Posterior vena cava (tissue), 2 donors: ENCODE measurements at regions not wholly inside any gene's neighbourhood (a gene's known extent, or its start where the extent isn't known, plus 50 kb on each side); places are given as distances from the start of the nearest gene placed in this dataset.

Experiments
- DNase-seq: peaks from one replicate; pipeline ENCODE4 v3.0.0-alpha.2; 2020; ENCODE audit warnings: low spot score
- intact Hi-C, 2 donors: fragments of 100-400 bp; cut with DNase I; formaldehyde crosslinking; loops; one replicate each; pipeline versions ENCODE4 v1.14.1 to v1.14.2; 2022 to 2023
- donor health status: DM: yes; HTN: yes; CAD: no.
- donor health status: DM: yes; HTN: yes; CAD: no.

DNA sequence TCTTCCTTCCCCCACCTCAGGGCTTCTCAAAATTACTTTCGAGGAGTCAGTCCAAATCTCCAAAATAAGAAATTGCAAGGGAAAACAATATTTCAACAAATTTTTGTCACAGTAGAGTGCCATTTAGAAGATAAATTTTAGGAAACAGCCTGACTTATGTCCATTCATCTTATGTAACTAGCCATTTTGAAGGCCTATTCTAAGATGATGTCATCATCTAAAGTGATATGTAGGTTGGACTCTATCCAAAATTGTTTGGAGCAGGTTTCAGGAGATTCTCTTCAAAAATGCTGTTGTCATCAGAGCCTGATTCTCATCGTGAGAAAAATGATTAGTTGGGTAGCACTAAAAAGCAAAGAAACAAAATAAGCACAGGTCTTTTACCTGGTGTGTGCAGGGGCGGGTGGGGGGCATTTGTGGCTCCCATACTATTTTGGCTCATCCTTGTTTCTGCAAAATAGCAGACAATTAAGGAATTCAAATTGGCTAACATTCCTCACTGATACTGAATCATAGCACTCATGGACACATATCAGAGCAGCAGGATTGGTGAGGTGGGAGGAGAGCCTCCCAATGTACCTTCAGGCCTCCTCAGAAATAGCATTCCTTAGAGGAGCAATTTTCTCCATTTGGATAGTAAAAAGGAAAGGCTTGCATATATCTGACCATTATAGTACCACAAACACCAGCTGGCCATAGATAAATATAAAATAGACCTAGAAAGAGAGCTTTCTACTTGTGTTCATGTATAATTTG lies 360.9 kb upstream of the NAV3 start:
- intact Hi-C loops, result loop anchor here in 1 of 2 donors (5.0 kb wide), 1 partner anchor 397 kb away; no protein-coding TSS in a partner anchor
- DNase-seq, result no peak

DNA sequence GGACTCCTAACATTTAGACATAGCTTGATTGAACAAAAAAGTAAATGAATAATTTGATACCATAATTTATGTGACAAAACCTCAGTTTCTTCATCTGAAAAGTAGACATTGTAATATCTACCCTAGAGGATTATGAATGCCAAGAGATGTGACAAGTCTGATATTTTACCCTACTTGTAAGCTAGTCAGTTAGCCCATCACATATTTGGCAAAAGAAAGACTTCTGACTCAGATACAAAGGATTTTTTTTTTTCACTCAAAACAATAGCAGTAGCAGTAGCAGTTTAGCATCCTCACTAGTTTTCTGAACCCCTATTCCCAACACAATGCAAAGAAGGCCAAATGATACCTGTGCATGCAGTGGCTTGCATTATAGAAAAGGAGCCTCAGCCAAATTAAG lies 377.3 kb upstream of the E2F7 start:
- DNase-seq, result no peak
- intact Hi-C loops, result no loop called here

DNA sequence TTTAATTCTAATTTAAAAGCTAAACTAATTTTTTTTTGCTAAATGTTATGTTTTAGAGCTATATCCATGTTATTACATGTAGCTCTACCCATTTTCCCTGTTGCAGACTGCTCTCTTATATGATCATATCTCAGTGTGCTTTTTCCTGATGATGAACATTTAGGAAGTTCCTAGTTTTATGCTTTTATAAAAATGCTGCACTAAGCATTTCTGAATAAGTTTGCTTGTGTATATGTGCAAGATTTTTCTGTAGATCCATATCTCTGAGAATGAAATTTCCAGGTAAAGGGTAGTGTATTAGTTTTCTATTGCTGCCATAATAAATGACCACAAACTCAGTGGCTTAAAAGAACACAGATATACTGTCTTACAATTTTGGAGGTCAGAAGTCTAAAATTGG lies 374.4 kb upstream of the E2F7 start:
- no peak for DNase-seq
- intact Hi-C loops, result no loop called here

DNA sequence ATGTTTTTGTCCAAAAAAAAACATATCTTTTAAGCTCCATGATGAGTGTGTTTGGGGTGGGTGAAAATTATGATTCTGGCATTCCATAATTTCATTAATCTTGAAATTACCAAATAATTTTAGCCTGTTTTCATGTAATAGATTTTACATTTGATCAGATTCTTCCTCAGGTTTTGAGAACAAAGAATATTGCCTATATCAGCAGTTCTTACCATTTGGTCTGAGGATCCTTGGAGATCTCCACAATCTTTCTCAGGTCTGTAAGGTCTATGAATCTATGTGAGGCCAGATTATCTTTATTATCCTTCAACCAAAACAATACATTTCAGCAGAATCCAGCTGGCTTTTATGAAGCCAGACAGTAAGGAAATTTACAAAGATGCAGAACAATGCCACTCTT lies 373.3 kb upstream of the E2F7 start:
- no peak for DNase-seq
- intact Hi-C loops, result no loop called here

DNA sequence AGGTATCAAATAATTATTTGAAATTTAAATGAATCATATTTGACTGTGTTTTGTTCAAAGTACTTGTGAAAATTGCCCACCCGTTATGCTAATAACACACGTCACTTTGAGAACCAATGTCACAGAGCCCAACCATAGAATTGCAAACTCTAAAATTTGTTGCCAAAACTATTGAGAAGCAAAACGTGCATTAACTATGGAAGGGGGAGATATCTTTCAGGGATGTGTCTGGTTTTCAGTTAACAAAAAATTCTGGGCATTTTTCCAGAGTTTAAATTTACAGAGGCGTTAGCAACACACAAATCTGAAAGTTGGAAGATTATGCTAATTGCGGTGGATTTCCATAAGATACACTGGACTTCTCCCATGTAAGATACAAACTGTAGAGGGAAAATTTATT lies 371.8 kb upstream of the E2F7 start:
- DNase-seq, result no peak
- intact Hi-C loops, result no loop called here

DNA sequence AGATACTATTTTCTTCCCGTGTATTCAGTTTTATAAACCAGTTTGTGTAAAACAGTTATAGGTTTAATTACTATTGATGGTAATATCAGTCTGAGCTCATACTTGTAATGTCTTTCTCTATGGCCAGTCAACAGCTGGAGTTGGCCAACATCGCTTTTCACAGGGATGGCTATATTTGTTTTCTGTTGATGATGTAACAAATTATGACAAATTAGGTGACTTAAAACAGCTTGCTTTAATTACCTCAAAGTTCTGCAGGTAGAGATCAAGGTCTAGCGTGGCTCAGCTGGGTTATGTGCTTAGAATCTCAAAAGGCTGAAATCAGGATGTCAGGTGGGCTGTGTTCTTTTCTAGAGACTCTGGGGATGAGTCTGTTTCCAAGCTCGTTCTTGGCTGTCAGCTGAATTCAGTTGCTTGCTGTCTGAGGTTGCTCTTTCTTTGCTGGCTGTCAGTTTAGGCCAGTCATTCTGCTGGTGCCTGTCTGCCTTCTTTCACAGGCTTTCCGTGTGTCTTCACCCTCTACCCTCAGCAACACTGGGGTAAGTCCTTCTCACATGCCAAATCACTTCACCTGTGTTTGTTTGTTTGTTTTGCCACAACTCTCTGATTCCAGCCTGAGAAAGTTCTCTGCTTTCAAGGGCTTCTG lies 370.2 kb upstream of the E2F7 start:
- intact Hi-C loops, result no loop called here
- no peak for DNase-seq

DNA sequence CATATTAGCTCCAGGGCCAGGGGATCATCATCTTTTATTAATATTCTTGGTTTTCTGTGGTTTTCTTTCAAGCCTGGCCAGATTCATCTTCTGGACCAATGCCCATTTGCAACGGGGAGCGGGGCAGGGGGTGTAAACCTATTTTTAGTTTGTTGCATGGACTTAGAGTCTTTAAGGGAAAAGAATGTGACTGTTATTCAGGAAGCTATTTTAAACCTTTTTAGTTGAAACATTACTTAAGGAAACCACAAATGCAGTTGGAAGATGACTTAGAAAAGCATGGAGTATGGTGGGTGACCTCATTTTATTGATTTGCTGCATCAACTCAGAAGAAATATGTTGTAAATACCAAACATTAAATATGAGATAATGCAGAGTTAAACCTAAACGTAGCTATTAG lies 368.4 kb upstream of the E2F7 start:
- intact Hi-C loops, result no loop called here
- DNase-seq, result no peak

DNA sequence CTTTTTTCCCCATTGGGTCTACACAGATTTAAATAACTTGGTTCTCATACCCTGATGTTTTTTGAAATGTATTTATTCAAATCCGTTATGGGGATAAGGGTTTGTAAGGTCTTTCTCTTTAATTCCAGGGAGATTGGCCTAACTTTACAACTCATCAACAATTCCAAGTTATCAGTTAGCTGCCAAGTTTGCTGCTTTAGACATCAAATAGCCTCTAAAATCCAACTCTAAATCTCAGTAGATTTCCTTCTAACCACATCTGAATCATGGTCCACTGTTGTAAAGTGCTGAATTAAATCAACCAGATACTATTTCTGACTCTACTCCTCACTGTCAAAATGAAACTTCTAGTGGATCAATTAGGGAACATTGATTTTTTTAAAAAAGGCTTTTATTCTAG lies 364.1 kb upstream of the E2F7 start:
- no peak for DNase-seq
- intact Hi-C loops, result no loop called here

DNA sequence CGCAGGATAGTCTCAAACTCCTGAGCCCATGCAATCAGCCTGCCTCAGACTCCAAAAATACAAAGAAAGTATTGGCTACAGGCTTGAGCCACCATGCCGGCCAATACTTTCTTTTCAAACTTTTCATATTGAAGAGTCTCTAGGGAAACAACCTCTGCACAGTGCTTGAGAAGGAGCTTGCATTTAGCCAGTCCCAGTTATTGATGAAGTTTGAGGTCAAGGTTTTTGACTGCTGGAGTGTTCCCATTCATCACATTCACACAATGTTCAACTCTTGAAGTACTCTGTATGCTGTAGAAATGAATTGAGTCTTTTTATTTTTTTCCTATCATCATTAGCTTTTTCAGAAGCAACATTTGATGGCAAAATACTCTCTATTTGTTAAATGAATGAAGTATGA lies 355.8 kb upstream of the E2F7 start:
- intact Hi-C loops, result no loop called here
- DNase-seq, result no peak

DNA sequence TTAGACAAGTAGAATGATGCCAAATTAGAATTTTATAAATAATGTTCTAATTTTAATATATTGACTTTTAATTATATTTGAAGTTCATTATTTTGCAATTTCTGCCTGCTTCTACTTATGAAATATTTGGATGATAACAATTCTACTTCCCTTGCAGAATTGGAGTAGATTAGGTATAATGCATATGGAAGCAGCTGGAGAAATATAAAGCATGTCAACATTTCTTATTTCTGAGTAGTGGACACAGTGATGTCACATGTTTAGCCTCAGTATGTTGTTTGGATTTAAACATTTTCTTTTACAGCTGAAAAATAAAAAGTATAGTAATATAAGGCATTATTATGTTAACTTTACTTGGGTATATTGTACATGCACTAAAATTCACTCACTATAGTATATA lies 344.2 kb upstream of the E2F7 start:
- intact Hi-C loops, result no loop called here
- DNase-seq, result no peak

DNA sequence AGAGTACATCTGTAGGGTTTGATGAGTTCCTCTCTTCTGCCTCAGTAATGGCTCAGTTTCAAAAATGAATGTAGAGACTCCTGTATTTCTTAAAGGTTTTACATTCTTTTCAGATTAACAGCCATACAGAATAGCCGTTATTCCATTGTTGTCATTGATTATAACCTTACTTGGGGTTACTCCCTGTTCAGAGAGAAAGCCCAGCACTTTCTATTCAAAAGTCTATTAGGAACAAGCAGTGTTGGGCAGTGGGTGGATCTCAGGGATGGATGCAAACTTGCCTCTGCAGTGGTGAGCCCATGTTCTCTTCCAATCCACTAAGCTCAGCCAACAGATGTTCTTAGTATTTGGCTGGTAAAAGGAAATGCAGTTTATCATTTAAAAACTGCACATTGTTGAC lies 342.6 kb upstream of the E2F7 start:
- intact Hi-C loops, result no loop called here

DNA sequence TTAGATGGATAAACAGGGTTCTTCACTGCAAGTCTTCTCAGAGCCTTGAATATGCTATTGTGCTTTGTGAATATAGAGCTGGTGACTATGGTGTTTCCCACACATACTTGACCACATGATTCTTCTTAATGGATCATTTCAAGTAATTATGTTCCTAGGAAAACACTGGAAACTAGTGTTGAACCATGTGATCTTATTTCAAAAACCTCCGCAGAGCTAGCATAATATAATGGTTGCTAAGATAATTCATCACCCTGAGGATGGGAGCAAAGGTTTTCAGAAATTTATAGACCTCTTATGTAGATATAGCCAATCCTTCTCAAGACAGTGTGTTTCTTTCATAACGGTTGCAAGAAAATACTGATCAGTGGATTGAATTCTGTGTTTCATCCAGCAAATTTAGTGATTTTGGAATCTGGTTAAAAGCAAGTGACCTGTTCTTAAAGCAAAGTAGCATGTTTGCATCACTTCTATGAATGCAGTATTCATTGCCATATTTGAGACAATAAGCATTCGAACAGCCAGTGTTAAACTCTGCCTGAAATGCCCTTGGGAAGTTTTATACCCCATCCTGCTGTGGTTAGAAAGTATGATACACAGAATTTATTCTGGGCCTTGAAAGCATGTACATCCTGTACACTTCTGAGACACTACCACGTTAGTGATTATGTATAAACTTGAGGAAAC lies 341.0 kb upstream of the E2F7 start:
- intact Hi-C loops, result no loop called here
- DNase-seq, result no peak

More for the DNA sequence above, 342.6 kb upstream of the E2F7 start:
- no peak for DNase-seq

DNA sequence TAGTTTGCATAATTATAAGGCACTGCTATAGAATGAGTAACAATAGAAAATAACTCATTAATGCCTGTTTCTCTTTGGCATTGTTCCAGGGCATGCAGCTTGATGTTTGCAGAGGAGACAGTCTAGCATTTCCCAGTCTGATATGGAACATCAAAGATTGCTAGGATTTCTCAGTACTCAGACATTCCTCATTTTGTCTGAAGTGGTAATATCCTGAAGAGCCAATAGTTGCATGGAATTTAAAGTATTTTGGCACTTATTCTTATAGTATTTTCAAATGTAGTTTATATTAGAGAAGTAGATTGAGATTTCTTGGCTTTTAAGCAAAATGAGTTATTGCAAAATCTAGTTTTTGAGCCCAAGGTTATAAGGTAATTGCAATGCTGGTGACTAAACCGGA lies 337.3 kb upstream of the E2F7 start:
- no peak for DNase-seq
- intact Hi-C loops, result no loop called here

DNA sequence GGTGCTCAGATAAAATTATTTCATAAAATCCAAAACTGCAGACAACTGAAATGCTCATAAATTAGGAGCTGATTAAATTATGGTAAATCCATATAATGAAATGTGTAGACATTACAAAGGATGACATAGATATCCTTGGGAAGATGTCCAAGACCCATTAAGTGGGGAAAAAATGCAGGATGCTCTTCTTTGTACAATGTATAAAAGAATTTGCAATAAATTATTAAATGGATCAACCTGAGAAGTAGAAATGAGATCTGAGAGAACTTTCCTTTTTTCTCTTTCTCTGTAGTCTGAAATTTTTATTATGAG lies 336.4 kb upstream of the E2F7 start:
- intact Hi-C loops, result no loop called here
- no peak for DNase-seq

DNA sequence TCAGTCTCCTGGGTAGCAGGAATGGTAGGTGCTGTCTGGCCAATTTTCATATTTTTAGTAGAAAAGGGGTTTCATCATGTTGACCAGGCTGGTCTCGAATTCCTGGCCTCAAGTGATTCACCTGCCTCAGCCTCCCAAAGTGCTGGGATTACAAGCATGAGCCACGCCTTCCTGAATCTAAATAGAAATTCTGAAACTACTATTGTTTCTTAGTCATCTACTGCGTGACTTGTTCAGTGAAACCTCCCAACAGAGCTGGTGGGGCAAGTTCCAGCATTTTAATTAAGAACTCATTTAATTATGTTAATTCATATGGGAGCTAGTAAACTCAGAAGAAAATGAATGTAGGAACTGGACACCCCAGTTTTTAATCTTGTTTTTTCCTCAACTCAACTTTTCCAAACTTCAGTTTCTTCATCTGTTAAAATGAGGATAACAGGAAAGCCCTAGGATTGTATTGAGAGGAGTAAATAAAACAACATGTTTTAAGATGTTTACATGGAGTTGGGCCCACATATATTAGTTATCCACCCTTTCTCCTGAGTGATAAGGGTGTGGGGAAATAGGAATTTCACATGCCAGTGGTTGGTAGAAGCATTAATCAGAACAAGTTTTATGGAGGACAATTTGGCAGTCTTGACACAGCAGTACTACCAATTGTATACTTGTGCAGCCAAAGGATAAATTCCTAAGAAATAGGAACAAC lies 335.8 kb upstream of the E2F7 start:
- intact Hi-C loops, result no loop called here
- DNase-seq, result no peak

DNA sequence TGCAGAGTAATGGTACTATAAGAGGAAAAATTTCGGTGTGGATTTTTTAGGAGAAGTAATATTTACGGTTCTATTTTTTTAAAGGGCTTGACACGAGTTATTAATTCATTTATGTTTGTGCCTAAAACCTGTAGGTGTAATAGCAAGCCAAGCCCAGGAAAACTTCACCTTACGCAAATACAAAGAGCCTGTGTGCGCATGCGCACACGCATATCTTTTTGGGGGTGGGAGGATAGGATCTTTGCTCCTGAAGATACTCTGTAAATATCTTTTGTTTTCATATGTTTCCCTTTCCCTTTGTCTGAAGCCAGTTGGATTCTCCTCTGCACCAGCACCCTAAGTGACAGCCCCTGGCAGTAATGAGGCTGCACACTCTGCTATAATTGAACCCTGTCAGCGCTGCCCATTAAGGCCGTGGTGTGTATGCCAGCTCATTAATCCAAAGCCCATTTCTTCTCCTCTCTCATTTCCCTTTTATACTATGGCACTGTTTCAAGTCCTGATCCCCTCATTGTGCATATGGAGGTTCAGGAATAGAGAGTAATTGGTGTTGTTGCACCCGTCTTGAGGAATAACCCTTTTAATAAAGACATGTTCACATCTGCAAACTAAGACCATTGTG lies 327.2 kb upstream of the E2F7 start:
- intact Hi-C loops, result no loop called here
- DNase-seq, result no peak

DNA sequence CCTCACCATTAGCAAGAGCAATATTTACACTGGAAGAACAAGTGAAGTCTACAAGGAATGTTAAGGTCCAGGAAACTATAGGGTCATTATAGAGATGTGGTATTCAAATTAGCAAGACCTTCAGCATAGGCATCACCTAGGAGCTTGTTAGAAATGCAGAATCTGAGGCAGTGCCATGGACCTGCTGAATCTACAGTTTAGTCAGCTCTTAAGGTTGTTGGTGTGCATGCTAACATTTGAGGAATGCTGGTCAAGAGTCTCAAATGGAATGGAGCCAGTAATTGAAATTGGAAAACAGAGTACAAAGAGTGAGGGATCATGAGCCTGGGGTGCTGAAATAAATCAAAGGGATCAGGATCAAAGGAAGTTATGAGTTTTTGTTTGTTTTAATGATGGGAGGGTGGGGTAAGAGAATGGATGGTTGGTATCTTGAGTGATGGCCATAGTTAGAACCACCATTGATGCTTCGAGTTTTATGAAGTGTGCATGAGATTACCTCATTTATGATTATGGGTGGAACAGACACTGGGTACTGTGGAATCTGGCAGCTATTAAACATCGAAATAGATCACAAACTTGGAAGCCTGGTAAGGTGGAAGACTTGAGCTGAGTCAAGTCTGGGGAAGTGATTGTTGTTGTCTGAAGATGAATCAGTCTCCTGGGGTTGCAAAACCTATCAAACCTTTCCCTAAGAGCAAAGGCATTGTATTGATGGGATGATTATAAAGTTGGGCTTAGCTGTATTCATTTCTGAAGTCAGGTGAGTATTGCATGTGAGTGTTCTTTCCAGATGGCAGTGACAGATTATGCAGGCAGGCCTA lies 323.3 kb upstream of the E2F7 start:
- intact Hi-C loops, result no loop called here
- DNase-seq, result no peak

DNA sequence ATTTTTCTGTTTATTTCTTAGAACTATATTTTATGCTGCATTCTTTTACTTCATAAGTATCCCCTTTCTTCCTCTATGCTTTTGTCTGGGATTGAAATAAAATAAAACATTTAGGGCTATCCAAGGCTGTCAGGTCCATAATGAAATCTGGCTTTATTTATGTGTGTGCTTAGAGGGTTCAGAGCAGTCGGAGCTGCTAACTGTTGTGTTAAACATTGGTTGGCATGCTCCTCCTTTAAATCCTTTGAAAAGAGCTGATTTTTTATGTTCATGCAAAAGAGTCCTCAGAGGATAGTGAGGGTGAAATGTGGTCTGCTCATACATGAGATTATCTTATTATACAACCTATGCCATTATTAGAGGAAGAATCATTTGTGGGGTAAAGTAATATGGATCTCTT lies 322.3 kb upstream of the E2F7 start:
- intact Hi-C loops, result no loop called here
- no peak for DNase-seq

DNA sequence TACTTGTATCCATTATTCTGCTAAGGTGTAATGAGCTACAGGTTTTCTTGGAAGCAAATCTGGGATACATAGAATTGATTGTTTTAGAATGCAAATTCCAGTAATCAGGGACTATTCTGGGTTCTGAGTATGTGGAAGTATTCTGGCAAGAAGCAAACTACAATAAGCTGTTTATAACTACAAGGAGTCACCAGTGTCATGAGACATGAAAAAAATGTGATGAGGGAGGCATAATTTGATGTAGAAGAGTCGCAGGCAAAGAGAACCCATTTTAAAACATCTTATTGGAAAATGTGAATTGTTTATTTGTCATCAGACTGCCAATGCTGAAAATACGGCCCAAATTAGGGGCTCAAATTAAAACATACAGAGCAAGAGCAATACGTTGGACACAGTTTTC lies 321.8 kb upstream of the E2F7 start:
- intact Hi-C loops, result no loop called here

More for the DNA sequence above, 321.8 kb upstream of the E2F7 start:
- DNase-seq, result no peak
